ENCODE measurements at regions not wholly inside any gene's neighbourhood (a gene's known extent, or its start where the extent isn't known, plus 50 kb on each side); places are given as distances from the start of the nearest gene placed in this dataset.

GRCh38 chr3:72659596-72659995 lies 188.6 kb downstream of the SHQ1 start:
- H3K79me1 ChIP-seq (ENCODE audit: low read length): no peaks in the 10 kb centered on the region
- H2BK15ac ChIP-seq (replicated peaks; ENCODE audit: low read depth): no peak overlapping the region
- no peak overlapping the region for H3K9ac ChIP-seq (ENCODE audit: low read length)
- WGBS (ENCODE audit: extremely low coverage, insufficient coverage, low lambda C conversion rate): no CpG with 5 or more reads among the region's 3 CpGs
- no peak overlapping the region for H3K4me2 ChIP-seq (ENCODE audit: low read length)
- no peak overlapping the region for H2BK5ac ChIP-seq (ENCODE audit: low read length)
- H3K27ac ChIP-seq (ENCODE audit: low read depth, low read length): no peak overlapping the region
- no peaks in the 10 kb centered on the region for H3K27me3 ChIP-seq (ENCODE audit: insufficient read depth, low read length, poor library complexity)
- no peaks in the 10 kb centered on the region for H3K4me1 ChIP-seq (ENCODE audit: control insufficient read depth, low read depth, low read length)
- H3K4ac ChIP-seq (ENCODE audit: low read depth, low read length): no peak overlapping the region
- DNase-seq: no peak
- H2BK120ac ChIP-seq (ENCODE audit: low read depth, low read length): no peak overlapping the region
- H3K56ac ChIP-seq (ENCODE audit: low read length): no peak overlapping the region
- no peak overlapping the region for H3K23ac ChIP-seq (ENCODE audit: low read length)
- no peak overlapping the region for H4K8ac ChIP-seq (ENCODE audit: low read depth, low read length)
- H3K18ac ChIP-seq (ENCODE audit: low read length): no peak overlapping the region
- H3K79me2 ChIP-seq (ENCODE audit: control insufficient read depth, insufficient read depth, low read length): no peaks in the 10 kb centered on the region
- no peaks in the 10 kb centered on the region for H3K36me3 ChIP-seq (ENCODE audit: control insufficient read depth, insufficient read depth, low read length)
- no peak overlapping the region for H2AK5ac ChIP-seq (ENCODE audit: low read length)
- H3K4me3 ChIP-seq (ENCODE audit: low read length): no peak overlapping the region
- no peak overlapping the region for H4K5ac ChIP-seq (ENCODE audit: low read length)

GRCh38 chr3:72659188-72659587 lies 189.1 kb downstream of the SHQ1 start:
- DNase-seq: no peak
- no peak overlapping the region for H3K4me2 ChIP-seq (ENCODE audit: low read length)
- no peaks in the 10 kb centered on the region for H3K27me3 ChIP-seq (ENCODE audit: insufficient read depth, low read length, poor library complexity)
- no peak overlapping the region for H3K27ac ChIP-seq (ENCODE audit: low read depth, low read length)
- H3K79me2 ChIP-seq (ENCODE audit: control insufficient read depth, insufficient read depth, low read length): no peaks in the 10 kb centered on the region
- H3K36me3 ChIP-seq (ENCODE audit: control insufficient read depth, insufficient read depth, low read length): no peaks in the 10 kb centered on the region
- WGBS (ENCODE audit: extremely low coverage, insufficient coverage, low lambda C conversion rate): no CpG with 5 or more reads among the region's 5 CpGs
- H4K8ac ChIP-seq (ENCODE audit: low read depth, low read length): no peak overlapping the region
- no peak overlapping the region for H2BK15ac ChIP-seq (replicated peaks; ENCODE audit: low read depth)
- H3K18ac ChIP-seq (ENCODE audit: low read length): no peak overlapping the region
- H3K4ac ChIP-seq (ENCODE audit: low read depth, low read length): no peak overlapping the region
- no peak overlapping the region for H4K5ac ChIP-seq (ENCODE audit: low read length)
- H3K23ac ChIP-seq (ENCODE audit: low read length): no peak overlapping the region
- H2BK5ac ChIP-seq (ENCODE audit: low read length): no peak overlapping the region
- H3K56ac ChIP-seq (ENCODE audit: low read length): no peak overlapping the region
- H3K4me3 ChIP-seq (ENCODE audit: low read length): no peak overlapping the region
- H3K4me1 ChIP-seq (ENCODE audit: control insufficient read depth, low read depth, low read length): no peaks in the 10 kb centered on the region
- H3K79me1 ChIP-seq (ENCODE audit: low read length): no peaks in the 10 kb centered on the region
- no peak overlapping the region for H3K9ac ChIP-seq (ENCODE audit: low read length)
- H2BK120ac ChIP-seq (ENCODE audit: low read depth, low read length): no peak overlapping the region
- H2AK5ac ChIP-seq (ENCODE audit: low read length): no peak overlapping the region

- no peak overlapping the region for H3K23ac ChIP-seq (ENCODE audit: low read length)
- H3K79me2 ChIP-seq (ENCODE audit: control insufficient read depth, insufficient read depth, low read length): no peaks in the 10 kb centered on the region
- H3K9ac ChIP-seq (ENCODE audit: low read length): no peak overlapping the region
- H3K4me1 ChIP-seq (ENCODE audit: control insufficient read depth, low read depth, low read length): no peaks in the 10 kb centered on the region
- no peak overlapping the region for H3K4me3 ChIP-seq (ENCODE audit: low read length)
- no peak overlapping the region for H2AK5ac ChIP-seq (ENCODE audit: low read length)
- H3K27me3 ChIP-seq (ENCODE audit: insufficient read depth, low read length, poor library complexity): no peaks in the 10 kb centered on the region
- H3K18ac ChIP-seq (ENCODE audit: low read length): no peak overlapping the region
- no peaks in the 10 kb centered on the region for H3K36me3 ChIP-seq (ENCODE audit: control insufficient read depth, insufficient read depth, low read length)
- H2BK5ac ChIP-seq (ENCODE audit: low read length): no peak overlapping the region
- no peak overlapping the region for H4K5ac ChIP-seq (ENCODE audit: low read length)
- no peak overlapping the region for H4K8ac ChIP-seq (ENCODE audit: low read depth, low read length)
- H2BK15ac ChIP-seq (replicated peaks; ENCODE audit: low read depth): no peak overlapping the region
- no peak overlapping the region for H3K4me2 ChIP-seq (ENCODE audit: low read length)
- no peak overlapping the region for H3K27ac ChIP-seq (ENCODE audit: low read depth, low read length)
- no peak for DNase-seq
- no peak overlapping the region for H2BK120ac ChIP-seq (ENCODE audit: low read depth, low read length)
- no peak overlapping the region for H3K4ac ChIP-seq (ENCODE audit: low read depth, low read length)
- WGBS (ENCODE audit: extremely low coverage, insufficient coverage, low lambda C conversion rate): no CpG with 5 or more reads among the region's 6 CpGs
- no peaks in the 10 kb centered on the region for H3K79me1 ChIP-seq (ENCODE audit: low read length)
- no peak overlapping the region for H3K56ac ChIP-seq (ENCODE audit: low read length)
These were observed 189.7 kb downstream of the SHQ1 start for GRCh38 chr3:72658466-72659100.

DNA sequence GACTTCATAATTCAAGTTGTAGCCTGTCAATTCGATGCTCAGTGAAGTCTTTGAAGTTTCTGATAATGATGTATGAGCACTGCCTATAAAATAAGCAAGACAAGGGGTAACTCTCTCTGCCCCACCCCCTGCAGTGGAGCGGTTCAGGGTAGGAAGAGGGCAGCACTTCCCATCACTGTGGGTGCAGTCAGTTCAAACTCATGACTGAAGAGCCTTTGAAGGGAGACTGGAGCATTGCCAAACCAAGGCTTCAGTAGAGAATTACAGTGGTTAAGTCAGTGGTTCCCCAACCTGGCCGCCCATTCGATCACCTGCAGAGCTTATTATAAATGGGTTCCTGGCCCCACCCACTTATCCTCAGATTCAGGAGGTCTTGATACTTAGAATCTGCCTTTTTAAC lies 190.6 kb downstream of the SHQ1 start:
- H3K27me3 ChIP-seq (ENCODE audit: insufficient read depth, low read length, poor library complexity): no peaks in the 10 kb centered on the region
- no peak for DNase-seq

GRCh38 chr3:72655723-72656122 lies 192.5 kb downstream of the SHQ1 start:
- Histone ChIP-seq H3K9ac (ENCODE audit: low read length) (no peak overlapping the region), H2AK5ac (ENCODE audit: low read length) (no peak overlapping the region), H3K27me3 (ENCODE audit: insufficient read depth, low read length, poor library complexity) (no peaks in the 10 kb centered on the region), H2BK120ac (ENCODE audit: low read depth, low read length) (no peak overlapping the region), H4K5ac (ENCODE audit: low read length) (no peak overlapping the region), H2BK5ac (ENCODE audit: low read length) (no peak overlapping the region), H3K27ac (ENCODE audit: low read depth, low read length) (no peak overlapping the region), H3K4me3 (ENCODE audit: low read length) (no peak overlapping the region), H2BK15ac (replicated peaks; ENCODE audit: low read depth) (no peak overlapping the region), H3K23ac (ENCODE audit: low read length) (no peak overlapping the region), H3K56ac (ENCODE audit: low read length) (no peak overlapping the region), H3K79me2 (ENCODE audit: control insufficient read depth, insufficient read depth, low read length) (no peaks in the 10 kb centered on the region), H3K4me2 (ENCODE audit: low read length) (no peak overlapping the region), H3K4me1 (ENCODE audit: control insufficient read depth, low read depth, low read length) (no peaks in the 10 kb centered on the region), H3K18ac (ENCODE audit: low read length) (no peak overlapping the region), H3K79me1 (ENCODE audit: low read length) (no peaks in the 10 kb centered on the region), H4K8ac (ENCODE audit: low read depth, low read length) (no peak overlapping the region), H3K4ac (ENCODE audit: low read depth, low read length) (no peak overlapping the region), H3K36me3 (ENCODE audit: control insufficient read depth, insufficient read depth, low read length) (no peaks in the 10 kb centered on the region)
- DNase-seq: peak; percentile 43
- no CpG with 5 or more reads among the region's 6 CpGs for WGBS (ENCODE audit: extremely low coverage, insufficient coverage, low lambda C conversion rate)

More for the DNA sequence above, 190.6 kb downstream of the SHQ1 start:
- Histone ChIP-seq H2BK120ac (ENCODE audit: low read depth, low read length) (no peak overlapping the region), H3K23ac (ENCODE audit: low read length) (no peak overlapping the region), H4K5ac (ENCODE audit: low read length) (no peak overlapping the region), H3K4me3 (ENCODE audit: low read length) (no peak overlapping the region), H4K8ac (ENCODE audit: low read depth, low read length) (no peak overlapping the region), H3K18ac (ENCODE audit: low read length) (no peak overlapping the region), H3K4me2 (ENCODE audit: low read length) (no peak overlapping the region), H2BK5ac (ENCODE audit: low read length) (no peak overlapping the region), H2BK15ac (replicated peaks; ENCODE audit: low read depth) (no peak overlapping the region), H3K4me1 (ENCODE audit: control insufficient read depth, low read depth, low read length) (no peaks in the 10 kb centered on the region), H3K9ac (ENCODE audit: low read length) (no peak overlapping the region), H3K36me3 (ENCODE audit: control insufficient read depth, insufficient read depth, low read length) (no peaks in the 10 kb centered on the region), H3K27ac (ENCODE audit: low read depth, low read length) (no peak overlapping the region), H2AK5ac (ENCODE audit: low read length) (no peak overlapping the region), H3K4ac (ENCODE audit: low read depth, low read length) (no peak overlapping the region), H3K79me1 (ENCODE audit: low read length) (no peaks in the 10 kb centered on the region), H3K79me2 (ENCODE audit: control insufficient read depth, insufficient read depth, low read length) (no peaks in the 10 kb centered on the region), H3K56ac (ENCODE audit: low read length) (no peak overlapping the region)
- no CpG with 5 or more reads among the region's 4 CpGs for WGBS (ENCODE audit: extremely low coverage, insufficient coverage, low lambda C conversion rate)

DNA sequence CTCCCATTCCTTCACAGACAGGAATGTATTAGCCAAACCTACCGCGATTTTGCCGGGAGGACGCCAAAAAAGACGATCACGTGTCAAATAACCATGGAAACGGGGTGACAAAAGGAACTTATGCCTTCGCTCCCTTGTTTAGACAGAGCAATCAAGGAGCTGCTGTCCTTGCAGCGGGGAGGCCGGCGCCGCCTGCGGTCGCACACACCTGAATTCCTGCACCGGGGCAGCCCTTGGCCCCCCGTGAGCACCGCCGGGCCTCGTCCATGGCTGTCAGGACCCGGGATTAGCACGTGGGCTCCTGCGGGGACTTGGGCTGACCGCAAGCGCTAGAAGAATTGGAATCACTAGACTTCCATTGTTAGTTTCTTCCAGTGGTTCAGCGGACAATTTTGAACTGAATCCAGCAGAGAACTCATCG lies 193.1 kb downstream of the SHQ1 start:
- no peak overlapping the region for H2BK120ac ChIP-seq (ENCODE audit: low read depth, low read length)
- peak overlapping the region; percentile 15 for H3K4me2 ChIP-seq (ENCODE audit: low read length)
- peak overlapping the region; percentile 7 for H3K18ac ChIP-seq (ENCODE audit: low read length)
- peak; percentile 97 for DNase-seq
- no peaks in the 10 kb centered on the region for H3K79me2 ChIP-seq (ENCODE audit: control insufficient read depth, insufficient read depth, low read length)
- H3K36me3 ChIP-seq (ENCODE audit: control insufficient read depth, insufficient read depth, low read length): no peaks in the 10 kb centered on the region
- H2BK5ac ChIP-seq (ENCODE audit: low read length): no peak overlapping the region
- H3K27me3 ChIP-seq (ENCODE audit: insufficient read depth, low read length, poor library complexity): no peaks in the 10 kb centered on the region
- H2AK5ac ChIP-seq (ENCODE audit: low read length): no peak overlapping the region
- no peaks in the 10 kb centered on the region for H3K79me1 ChIP-seq (ENCODE audit: low read length)
- no peak overlapping the region for H3K27ac ChIP-seq (ENCODE audit: low read depth, low read length)
- no peak overlapping the region for H3K56ac ChIP-seq (ENCODE audit: low read length)
- no CpG with 5 or more reads among the region's 26 CpGs for WGBS (ENCODE audit: extremely low coverage, insufficient coverage, low lambda C conversion rate)
- no peak overlapping the region for H2BK15ac ChIP-seq (replicated peaks; ENCODE audit: low read depth)
- H3K4ac ChIP-seq (ENCODE audit: low read depth, low read length): no peak overlapping the region
- no peak overlapping the region for H3K23ac ChIP-seq (ENCODE audit: low read length)
- H4K5ac ChIP-seq (ENCODE audit: low read length): no peak overlapping the region
- no peak overlapping the region for H3K4me3 ChIP-seq (ENCODE audit: low read length)
- no peak overlapping the region for H3K9ac ChIP-seq (ENCODE audit: low read length)
- H3K4me1 ChIP-seq (ENCODE audit: control insufficient read depth, low read depth, low read length): no peaks in the 10 kb centered on the region
- H4K8ac ChIP-seq (ENCODE audit: low read depth, low read length): no peak overlapping the region

All from mesendoderm (in vitro differentiated cells).